ENCODE measurements at regions not wholly inside any gene's neighbourhood (a gene's known extent, or its start where the extent isn't known, plus 50 kb on each side); places are given as distances from the start of the nearest gene placed in this dataset.

DNA sequence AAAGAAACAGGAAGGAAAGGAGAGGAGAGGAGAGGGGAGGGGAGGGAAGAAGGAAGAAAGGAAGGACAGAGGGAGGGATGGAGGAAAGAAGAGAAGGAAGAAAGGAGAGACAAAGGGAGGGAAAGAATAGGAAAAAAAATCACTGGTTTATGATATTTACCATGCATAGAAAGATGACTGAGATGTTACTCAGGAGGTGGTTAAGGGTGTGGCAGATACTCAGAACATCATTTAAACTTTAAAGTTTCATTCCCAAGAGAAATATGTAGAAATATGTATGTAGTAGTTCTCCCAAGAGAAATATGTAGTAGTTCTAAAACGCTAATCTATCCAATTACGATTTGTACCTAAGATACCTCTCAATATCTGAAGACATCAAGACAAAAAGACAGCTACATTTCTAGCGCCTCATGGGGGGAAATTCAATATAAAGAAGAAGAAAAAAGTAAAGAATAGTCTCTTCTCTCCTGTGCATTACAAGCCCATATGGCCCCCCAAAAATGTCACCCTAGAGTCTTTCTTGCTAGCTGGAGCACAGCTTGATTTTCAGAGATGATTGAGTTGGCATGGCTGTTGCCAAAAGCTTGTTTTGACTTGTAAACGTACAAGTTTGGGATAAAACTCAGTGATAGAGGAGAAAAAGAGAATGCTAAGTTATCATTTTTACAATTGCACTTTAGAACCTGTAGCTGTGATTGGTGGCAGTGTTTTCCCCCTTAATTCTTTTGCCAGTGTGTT, 539.2 kb downstream of the CDH26 start:
- TF ChIP-seq CTCF (conservative IDR thresholded peaks at IDR 0.05; ENCODE audit: low read depth, low read length) (no peak), EZH2 (IDR thresholded peaks at IDR 0.05; ENCODE audit: low read length, unreplicated experiment) (no peak)
